HG02642 (cell line): ENCODE measurements at regions not wholly inside any gene's neighbourhood (a gene's known extent, or its start where the extent isn't known, plus 50 kb on each side); places are given as distances from the start of the nearest gene placed in this dataset.
A peak's percentile ranks its signal among the peaks of the same experiment; 100 is the strongest.

ENCODE experiments used
- ATAC-seq: cut with Tn5 transposase; IDR thresholded peaks from one replicate; pipeline ENCODE4 v1.9.1; 2021; ENCODE audit warnings: mild to moderate bottlenecking; ENCODE audit not compliant: unreplicated experiment, poor library complexity

GRCh38 chr5:89397096-89397495 lies 514.1 kb upstream of the MEF2C start:
- ATAC-seq = peak; percentile 78

GRCh38 chr5:89396278-89396954 lies 513.4 kb upstream of the MEF2C start:
- peak; percentile 56 for ATAC-seq

- no peak for ATAC-seq
Measured at GRCh38 chr5:89395111-89395510, 512.1 kb upstream of the MEF2C start.

- ATAC-seq = no peak
Measured at GRCh38 chr5:89388872-89389271, 505.9 kb upstream of the MEF2C start.

- no peak for ATAC-seq
Measured at GRCh38 chr5:89384391-89384790, 501.4 kb upstream of the MEF2C start.

GRCh38 chr5:89380635-89381034 lies 497.7 kb upstream of the MEF2C start:
- no peak for ATAC-seq

- ATAC-seq = no peak
Measured at GRCh38 chr5:89377767-89378455, 494.9 kb upstream of the MEF2C start.

GRCh38 chr5:89374818-89375521 lies 492.0 kb upstream of the MEF2C start:
- ATAC-seq = no peak

- no peak for ATAC-seq
Measured at GRCh38 chr5:89374144-89374784, 491.3 kb upstream of the MEF2C start.

- no peak for ATAC-seq
Measured at GRCh38 chr5:89372176-89372575, 489.2 kb upstream of the MEF2C start.

GRCh38 chr5:89371646-89372045 lies 488.7 kb upstream of the MEF2C start:
- ATAC-seq = no peak

GRCh38 chr5:89359046-89359445 lies 476.1 kb upstream of the MEF2C start:
- no peak for ATAC-seq

GRCh38 chr5:89353837-89354551 lies 471.0 kb upstream of the MEF2C start:
- peak; percentile 61 for ATAC-seq

- ATAC-seq = no peak
Measured at GRCh38 chr5:89351975-89352374, 469.0 kb upstream of the MEF2C start.

- no peak for ATAC-seq
Measured at GRCh38 chr5:89351222-89351621, 468.2 kb upstream of the MEF2C start.

GRCh38 chr5:89350684-89351083 lies 467.7 kb upstream of the MEF2C start:
- no peak for ATAC-seq

- ATAC-seq = no peak
Measured at GRCh38 chr5:89349246-89349980, 466.4 kb upstream of the MEF2C start.

GRCh38 chr5:89346573-89346972 lies 463.6 kb upstream of the MEF2C start:
- ATAC-seq = no peak

GRCh38 chr5:89343666-89344065 lies 460.7 kb upstream of the MEF2C start:
- peak; percentile 91 for ATAC-seq
